ENCODE measurements at regions not wholly inside any gene's neighbourhood (a gene's known extent, or its start where the extent isn't known, plus 50 kb on each side); places are given as distances from the start of the nearest gene placed in this dataset.

GRCh38 chr4:120446051-120446567, 379.5 kb upstream of the MAD2L1 start:
- Histone ChIP-seq H4K20me1 (ENCODE audit: insufficient read depth) (no peaks in the 10 kb centered on the region), H3K4me1 (replicated peaks; ENCODE audit: insufficient read depth) (no peaks in the 10 kb centered on the region), H3K27ac (no peak overlapping the region), H3K9me2 (ENCODE audit: insufficient read depth) (0 out of 2 replicates have a peak, but pooled peaks cover 3% of the 10 kb centered on the region), H2AFZ (no peak overlapping the region), H3F3A (ENCODE audit: insufficient read depth, low read depth) (no peaks in the 10 kb centered on the region), H3K79me2 (ENCODE audit: low read depth) (no peaks in the 10 kb centered on the region), H3K4me2 (peak overlapping the region; percentile 0; the same call in 1 of the 2 replicates), H3K4me3 (no peak overlapping the region), H3K27me3 (ENCODE audit: insufficient read depth, low read depth) (no peaks in the 10 kb centered on the region), H3K36me3 (ENCODE audit: low read depth) (no peaks in the 10 kb centered on the region), H3K9me3 (ENCODE audit: insufficient read depth, low read depth) (no peaks in the 10 kb centered on the region)
- POLR2A ChIA-PET (ENCODE audit: unreplicated experiment): no interaction called here
- intact Hi-C loops (cut with micrococcal nuclease; ENCODE audit: unreplicated experiment): no loop called here
- CTCF ChIA-PET: no interaction called here
- TF ChIP-seq EZH2 (IDR thresholded peaks at IDR 0.05; ENCODE audit: low read depth) (no peak), CTCF (conservative IDR thresholded peaks at IDR 0.05) (no peak)
- no TSS peak for BruUV-seq (replicated peaks)
- DNase-seq: no peak

DNA sequence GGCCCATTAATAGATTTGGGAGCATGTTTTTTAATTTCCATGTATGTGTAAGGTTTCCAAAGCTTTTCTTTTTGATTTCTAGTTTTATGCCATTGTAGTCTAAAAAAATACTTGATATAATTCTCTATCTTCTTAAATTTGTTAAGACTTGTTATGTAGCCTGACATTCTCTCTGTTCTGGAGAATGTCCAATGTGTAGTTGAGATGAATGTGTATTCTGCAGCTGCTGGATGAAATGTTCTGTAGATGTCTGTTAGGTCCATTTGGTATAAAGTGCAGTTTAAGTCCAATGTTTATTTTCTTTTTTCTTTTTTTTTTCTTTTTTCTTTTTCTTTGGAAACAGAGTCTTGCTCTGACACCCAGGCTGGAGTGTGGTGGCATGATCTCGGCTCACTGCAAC, 378.5 kb upstream of the MAD2L1 start:
- no peaks in the 10 kb centered on the region for H3F3A ChIP-seq (ENCODE audit: insufficient read depth, low read depth)
- POLR2A ChIA-PET (ENCODE audit: unreplicated experiment): no interaction called here
- H3K27me3 ChIP-seq (ENCODE audit: insufficient read depth, low read depth): no peaks in the 10 kb centered on the region
- no TSS peak for BruUV-seq (replicated peaks)
- no peak overlapping the region for H3K27ac ChIP-seq
- no peak overlapping the region for H3K4me3 ChIP-seq
- H3K4me2 ChIP-seq: 0 out of 2 replicates have a peak overlapping the region, but pooled peaks have one; percentile 0
- H3K36me3 ChIP-seq (ENCODE audit: low read depth): no peaks in the 10 kb centered on the region
- H3K4me1 ChIP-seq (replicated peaks; ENCODE audit: insufficient read depth): no peaks in the 10 kb centered on the region
- DNase-seq: no peak
- CTCF ChIA-PET: no interaction called here
- H3K9me3 ChIP-seq (ENCODE audit: insufficient read depth, low read depth): no peaks in the 10 kb centered on the region
- 0 out of 2 replicates have a peak, but pooled peaks cover 3% of the 10 kb centered on the region for H3K9me2 ChIP-seq (ENCODE audit: insufficient read depth)
- no peaks in the 10 kb centered on the region for H4K20me1 ChIP-seq (ENCODE audit: insufficient read depth)
- no peaks in the 10 kb centered on the region for H3K79me2 ChIP-seq (ENCODE audit: low read depth)
- TF ChIP-seq EZH2 (IDR thresholded peaks at IDR 0.05; ENCODE audit: low read depth): no peak
- TF ChIP-seq CTCF (conservative IDR thresholded peaks at IDR 0.05): no peak
- no peak overlapping the region for H2AFZ ChIP-seq
- intact Hi-C loops (cut with micrococcal nuclease; ENCODE audit: unreplicated experiment): no loop called here

- H3K4me3 ChIP-seq: no peak overlapping the region
- H3K4me1 ChIP-seq (replicated peaks; ENCODE audit: insufficient read depth): no peaks in the 10 kb centered on the region
- H3F3A ChIP-seq (ENCODE audit: insufficient read depth, low read depth): no peaks in the 10 kb centered on the region
- no peaks in the 10 kb centered on the region for H4K20me1 ChIP-seq (ENCODE audit: insufficient read depth)
- ChIA-PET POLR2A (ENCODE audit: unreplicated experiment) (no interaction called here), CTCF (no interaction called here)
- TF ChIP-seq CTCF (conservative IDR thresholded peaks at IDR 0.05) (no peak), EZH2 (IDR thresholded peaks at IDR 0.05; ENCODE audit: low read depth) (no peak)
- DNase-seq: no peak
- H2AFZ ChIP-seq: no peak overlapping the region
- H3K9me3 ChIP-seq (ENCODE audit: insufficient read depth, low read depth): no peaks in the 10 kb centered on the region
- intact Hi-C loops (cut with micrococcal nuclease; ENCODE audit: unreplicated experiment): no loop called here
- H3K4me2 ChIP-seq: no peak overlapping the region
- no peak overlapping the region for H3K27ac ChIP-seq
- no peaks in the 10 kb centered on the region for H3K79me2 ChIP-seq (ENCODE audit: low read depth)
- H3K27me3 ChIP-seq (ENCODE audit: insufficient read depth, low read depth): no peaks in the 10 kb centered on the region
- H3K9me2 ChIP-seq (ENCODE audit: insufficient read depth): 0 out of 2 replicates have a peak, but pooled peaks cover 3% of the 10 kb centered on the region
- BruUV-seq (replicated peaks): no TSS peak
- no peaks in the 10 kb centered on the region for H3K36me3 ChIP-seq (ENCODE audit: low read depth)
Measured at GRCh38 chr4:120443116-120443515, 376.5 kb upstream of the MAD2L1 start.
